DMS79 treated with DMSO at 0.1 percent for 48 hours (cell line): ENCODE measurements at regions not wholly inside any gene's neighbourhood (a gene's known extent, or its start where the extent isn't known, plus 50 kb on each side); places are given as distances from the start of the nearest gene placed in this dataset.

Experiments
- DNase-seq: peaks from one replicate; lab custom pipeline; 2025; lab: John Stamatoyannopoulos, UW

DNA sequence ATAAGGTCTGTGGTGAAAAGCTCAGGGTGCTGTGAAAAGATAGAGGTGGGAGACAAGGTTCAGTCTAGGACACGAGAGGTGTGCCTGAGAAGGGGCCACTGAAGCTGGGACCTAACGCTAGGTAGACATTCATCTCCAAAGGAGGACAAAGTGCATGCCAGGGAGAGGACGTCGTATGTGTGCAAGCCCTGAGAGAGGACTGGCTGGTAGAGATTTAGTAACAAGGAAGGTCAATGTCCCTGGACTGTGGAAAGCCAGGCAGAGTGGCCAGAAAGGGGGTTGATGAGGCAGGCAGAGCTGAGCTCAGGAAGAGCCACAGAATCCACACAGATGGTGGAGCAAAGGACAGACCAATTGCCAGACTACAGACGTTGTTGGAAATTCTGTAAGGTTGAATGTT, 817.6 kb downstream of the CCSER2 start:
- DNase-seq, result no peak

GRCh38 chr10:85147346-85148250, 819.2 kb downstream of the CCSER2 start:
- DNase-seq, result no peak

DNA sequence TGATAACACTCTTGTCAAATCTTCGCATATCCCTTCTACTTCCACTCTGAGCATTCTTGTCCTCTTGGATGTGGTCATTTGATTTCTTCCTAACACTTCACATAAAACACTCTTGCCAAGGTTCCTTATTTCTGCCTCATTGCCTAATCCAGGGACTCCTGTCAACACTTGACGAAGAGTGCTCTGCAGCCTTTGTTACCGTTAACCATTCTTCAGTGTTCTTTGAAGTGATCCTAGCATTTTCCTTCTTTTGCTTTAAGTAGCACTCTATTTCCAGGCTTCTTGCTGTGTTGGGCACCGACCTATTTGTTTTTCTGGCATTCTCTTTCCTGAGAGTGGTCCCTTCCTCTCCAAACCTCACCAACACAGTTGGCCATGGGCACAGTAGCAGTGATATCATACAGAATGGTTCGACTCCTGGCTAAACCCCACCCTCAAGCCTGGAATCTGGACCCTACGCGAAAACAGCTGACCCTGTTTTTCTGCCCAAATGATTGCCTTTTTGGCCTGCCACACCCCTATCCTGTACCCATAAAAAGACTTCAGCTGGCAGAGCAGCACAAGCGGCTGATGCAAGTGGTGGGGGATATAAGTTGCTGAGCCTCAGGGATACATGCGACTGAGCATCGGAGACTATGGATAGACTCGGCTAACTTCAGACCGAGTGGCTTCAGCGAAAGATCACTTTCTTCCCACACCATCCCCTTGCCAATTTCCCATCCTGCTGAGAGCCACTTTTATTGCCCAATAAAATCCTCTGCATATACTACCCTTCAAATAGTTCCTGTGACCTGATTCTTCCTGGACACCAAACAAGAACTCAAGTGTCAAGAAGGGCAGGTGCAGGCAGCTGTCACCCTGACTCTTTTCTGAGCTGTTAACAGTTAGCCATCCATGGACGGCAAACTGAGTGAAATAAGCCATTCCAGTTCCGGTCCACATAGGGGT, 820.6 kb downstream of the CCSER2 start:
- peak; percentile 78 for DNase-seq

DNA sequence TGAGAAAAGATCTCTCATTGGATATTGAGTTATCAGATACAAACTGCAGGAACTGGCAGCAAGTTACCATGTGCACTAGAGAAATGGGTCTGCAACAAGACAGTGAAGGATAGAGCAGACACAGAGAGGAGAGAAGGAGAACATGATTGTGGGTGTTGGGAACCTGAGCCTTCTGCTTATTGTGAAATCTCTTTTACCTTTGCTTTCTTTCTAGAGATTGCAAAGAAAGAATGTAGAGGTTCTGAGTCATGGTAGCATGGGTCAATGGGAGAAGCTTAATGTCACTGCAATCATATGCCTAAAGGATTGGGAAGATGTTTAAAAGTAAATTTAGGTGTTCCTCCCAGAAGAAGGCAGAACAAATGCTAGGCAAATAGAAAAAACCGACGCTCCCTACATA, 821.4 kb downstream of the CCSER2 start:
- no peak for DNase-seq

- peak; percentile 4 for DNase-seq
Measured at GRCh38 chr10:85151506-85151905, 823.1 kb downstream of the CCSER2 start.

GRCh38 chr10:85152496-85152895, 824.1 kb downstream of the CCSER2 start:
- DNase-seq, result no peak

GRCh38 chr10:85152911-85153310, 824.5 kb downstream of the CCSER2 start:
- no peak for DNase-seq

DNA sequence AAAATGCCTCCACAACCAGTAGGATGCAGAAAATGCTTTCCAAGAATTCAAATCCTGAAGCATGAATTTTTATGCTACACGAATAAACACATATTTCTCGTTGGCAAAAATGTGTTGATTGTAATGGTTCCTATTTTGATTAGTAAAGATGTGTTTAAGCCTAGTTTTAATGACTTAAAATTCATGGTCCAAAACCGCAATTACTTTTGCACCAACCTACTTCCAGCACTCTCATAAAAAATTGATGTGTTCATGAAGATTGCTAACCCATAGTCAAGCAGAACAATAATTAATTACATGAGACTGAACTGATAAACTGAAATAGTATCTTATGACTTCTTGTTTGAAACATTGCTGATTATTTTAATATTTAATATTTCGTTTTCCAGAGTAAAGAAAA, 828.8 kb downstream of the CCSER2 start:
- no peak for DNase-seq

DNA sequence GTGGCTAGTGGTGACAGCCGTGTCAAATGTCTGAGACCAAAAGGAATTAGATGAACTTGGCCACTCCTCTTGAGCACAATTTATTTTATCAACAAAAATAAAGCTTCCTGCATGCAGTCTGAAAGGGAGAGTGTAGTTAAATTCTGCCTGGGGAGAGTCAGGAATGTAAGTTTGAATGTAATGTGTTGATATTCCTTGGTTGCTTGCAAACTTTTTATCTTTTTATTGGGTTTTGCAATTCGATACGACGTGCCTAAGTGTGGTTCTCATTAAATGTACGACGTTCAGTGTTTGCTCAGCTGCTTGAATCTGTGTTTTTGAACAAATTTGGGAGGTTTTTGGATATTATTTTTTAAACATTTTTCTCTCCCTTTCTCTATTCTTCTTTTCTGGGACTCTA, 839.9 kb downstream of the CCSER2 start:
- DNase-seq, result peak; percentile 25

GRCh38 chr10:85170026-85170425, 841.6 kb downstream of the CCSER2 start:
- DNase-seq, result no peak

DNA sequence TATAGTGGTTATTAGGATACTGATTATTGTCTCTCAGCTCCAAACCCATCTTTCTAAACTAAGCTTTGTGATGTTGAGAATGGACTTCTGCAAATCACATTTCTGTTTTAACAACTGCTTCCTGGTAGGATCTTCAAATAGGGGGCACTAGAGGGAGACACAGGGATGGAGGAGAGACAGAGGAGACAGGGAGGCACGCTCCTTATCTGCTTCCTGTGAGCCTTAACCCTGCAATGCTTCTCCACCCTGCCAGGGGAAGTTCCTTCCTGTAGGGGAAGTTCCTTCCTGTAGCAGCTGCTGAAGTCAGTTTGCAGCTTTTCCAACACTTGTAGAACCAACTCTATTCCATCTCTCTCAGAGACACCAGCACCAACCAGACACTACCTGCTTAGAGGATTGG, 847.2 kb downstream of the CCSER2 start:
- no peak for DNase-seq

DNA sequence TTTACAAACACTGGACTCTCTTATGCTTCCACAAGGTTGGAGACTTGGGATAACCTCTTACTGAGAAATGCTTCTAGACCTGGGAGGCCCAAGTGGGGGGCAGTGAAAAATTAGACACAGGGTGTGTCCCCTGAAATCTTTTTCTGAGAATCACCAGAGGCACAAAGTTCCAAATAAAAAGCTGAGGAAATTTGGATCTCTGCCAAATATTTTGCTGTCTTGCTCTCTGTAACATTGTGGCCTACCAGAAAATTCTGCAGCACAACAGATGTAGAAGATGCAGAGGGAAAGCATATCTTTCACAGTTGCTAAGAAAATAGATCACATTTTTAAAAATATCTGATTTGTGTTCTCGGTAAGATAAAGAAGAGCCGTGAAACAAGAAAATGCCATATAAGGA, 849.4 kb downstream of the CCSER2 start:
- no peak for DNase-seq

GRCh38 chr10:85187047-85187446, 858.7 kb downstream of the CCSER2 start:
- DNase-seq, result no peak

- DNase-seq, result no peak
Measured at GRCh38 chr10:85188770-85189484, 860.5 kb downstream of the CCSER2 start.

DNA sequence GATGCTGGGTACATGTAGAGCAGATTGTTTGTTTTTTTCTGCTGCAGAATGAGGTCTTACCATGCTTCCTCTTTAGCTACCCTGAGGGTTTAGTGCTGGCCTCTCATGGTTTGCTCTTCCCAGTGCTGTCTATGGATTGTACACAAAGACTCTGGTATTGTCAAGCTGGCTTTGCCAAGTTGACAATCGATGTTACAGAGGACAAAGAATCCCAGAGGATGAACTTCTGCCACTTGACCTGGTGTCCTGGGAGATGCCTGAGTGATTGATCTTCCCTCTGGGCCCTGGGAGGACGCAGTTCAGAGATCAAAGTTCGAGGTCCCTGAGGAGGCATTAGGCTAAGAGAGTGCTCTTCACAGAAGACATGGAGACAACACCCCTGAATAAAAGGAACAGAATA, 865.4 kb downstream of the CCSER2 start:
- DNase-seq, result no peak

DNA sequence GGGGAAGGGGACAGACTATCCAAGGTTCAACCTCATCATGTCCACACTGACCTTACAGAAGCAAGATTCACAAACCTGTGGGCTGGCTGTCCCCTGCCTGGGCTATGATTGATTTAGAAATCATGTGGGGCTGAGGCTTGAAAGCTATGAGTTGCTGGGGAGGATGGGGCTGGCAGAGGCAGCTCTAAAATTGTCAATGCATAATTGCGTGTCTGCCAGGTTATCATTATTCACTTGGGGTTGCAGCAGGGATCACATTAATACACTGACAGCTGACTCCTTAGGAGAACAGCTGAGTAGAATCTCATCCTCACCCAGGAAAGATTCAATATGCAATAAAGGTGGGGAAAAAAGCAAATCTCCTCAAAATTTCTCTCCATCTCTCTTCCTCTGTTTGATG, 866.3 kb downstream of the CCSER2 start:
- no peak for DNase-seq

DNA sequence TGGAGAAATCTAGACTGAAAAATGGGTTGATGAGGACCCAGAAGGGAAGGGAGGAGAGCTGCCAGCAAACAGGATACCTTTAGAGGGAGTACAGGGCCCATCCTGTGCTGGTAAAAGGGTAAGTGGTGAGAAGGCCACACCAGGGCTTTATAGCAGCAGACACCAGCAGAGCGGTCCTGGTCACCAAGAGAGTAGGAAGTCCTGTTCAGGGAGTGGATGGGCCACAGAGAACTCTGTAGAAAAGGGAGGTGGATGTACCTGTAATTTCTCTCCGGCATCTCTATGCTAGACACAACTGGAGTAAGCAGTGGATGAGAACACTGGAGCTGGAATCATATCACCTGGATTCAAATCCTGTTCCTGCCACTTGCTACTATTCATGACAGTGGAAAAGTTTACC, 867.2 kb downstream of the CCSER2 start:
- DNase-seq, result no peak

GRCh38 chr10:85204814-85205213, 876.4 kb downstream of the CCSER2 start:
- DNase-seq, result no peak

DNA sequence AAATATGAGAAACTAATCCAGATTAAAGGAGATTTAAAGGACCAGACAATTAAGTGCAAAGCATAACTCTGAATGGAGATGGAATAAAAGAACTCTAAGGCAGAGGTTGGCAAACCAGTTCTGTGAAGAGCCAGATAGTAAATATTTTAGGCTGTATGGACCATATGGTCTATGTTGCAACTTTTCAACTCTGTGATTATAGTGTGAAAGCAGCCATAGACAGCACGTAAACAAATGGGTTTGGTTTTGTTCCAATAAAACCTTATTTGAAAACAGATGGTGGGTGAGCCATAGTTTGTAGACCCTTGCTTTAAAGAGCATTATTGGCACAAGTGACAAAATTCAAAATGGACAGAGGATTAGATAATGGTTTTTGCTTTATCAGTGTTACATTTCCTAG, 884.1 kb downstream of the CCSER2 start:
- DNase-seq, result no peak

DNA sequence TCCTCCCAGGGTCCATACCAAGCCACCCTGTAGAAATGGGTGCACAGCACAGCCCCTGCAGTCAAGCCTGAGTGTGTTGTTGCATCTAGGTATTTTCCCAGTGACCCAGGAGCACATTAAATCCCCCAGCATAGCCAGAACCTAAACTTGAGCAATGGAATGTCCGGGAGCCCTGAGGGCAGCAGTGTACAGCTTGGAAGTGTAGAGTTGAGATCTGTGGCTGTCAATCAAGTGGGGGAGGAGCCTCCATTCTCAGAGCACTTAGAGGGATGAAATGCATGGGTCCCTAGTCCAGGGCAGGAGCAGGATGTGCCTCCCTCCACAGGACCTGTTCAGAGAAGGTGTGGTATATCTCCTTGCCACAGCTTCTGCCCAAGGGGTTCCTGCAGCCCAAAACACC, 885.1 kb downstream of the CCSER2 start:
- DNase-seq, result no peak

GRCh38 chr10:85222300-85222699, 893.9 kb downstream of the CCSER2 start:
- DNase-seq, result no peak

- no peak for DNase-seq
Measured at GRCh38 chr10:85224366-85224940, 896.1 kb downstream of the CCSER2 start.
